Osteoblast (primary cell): ENCODE measurements at regions not wholly inside any gene's neighbourhood (a gene's known extent, or its start where the extent isn't known, plus 50 kb on each side); places are given as distances from the start of the nearest gene placed in this dataset.
A peak's percentile ranks its signal among the peaks of the same experiment; 100 is the strongest.

ENCODE experiments used
- DNase-seq: peaks from one replicate; pipeline ENCODE4 v3.0.0; 2011; ENCODE audit warnings: low spot score, mixed read lengths; ENCODE audit not compliant: insufficient read length; ENCODE audit errors: missing footprints
- H2AFZ ChIP-seq: 2 replicates; pipeline ENCODE4 v1.6.0; 2011; ENCODE audit warnings: mild to moderate bottlenecking, low read length
- H3K27ac ChIP-seq: 2 replicates; pipeline ENCODE4 v1.5.1; 2011; ENCODE audit warnings: mild to moderate bottlenecking, low read depth, low read length, moderate library complexity
- H3K27me3 ChIP-seq: 2 replicates; pipeline ENCODE4 v1.6.0; 2012; ENCODE audit warnings: mild to moderate bottlenecking, control low read depth, inconsistent platforms, low read length, moderate library complexity; ENCODE audit not compliant: insufficient read depth
- H3K36me3 ChIP-seq: 2 replicates; pipeline ENCODE4 v1.5.1; 2011; ENCODE audit warnings: mild to moderate bottlenecking, low read length, control low read depth, moderate library complexity; ENCODE audit not compliant: insufficient read depth
- H3K4me1 ChIP-seq: 2 replicates; pipeline ENCODE4 v1.5.1; 2011; ENCODE audit warnings: mild to moderate bottlenecking, low read length, control low read depth, moderate library complexity; ENCODE audit not compliant: insufficient read depth
- H3K4me2 ChIP-seq: 2 replicates; pipeline ENCODE4 v1.6.0; 2011; ENCODE audit warnings: mild to moderate bottlenecking, low read length; ENCODE audit not compliant: insufficient read depth
- H3K4me3 ChIP-seq: fragments of 200-600 bp; sonication (generic); 3 replicates; pipeline ENCODE4 v1.5.1; 2012; ENCODE audit warnings: mild to moderate bottlenecking, low read length, inconsistent platforms; ENCODE audit not compliant: insufficient read depth
- H3K79me2 ChIP-seq: 2 replicates; pipeline ENCODE4 v1.6.0; 2012; ENCODE audit warnings: mild to moderate bottlenecking, low read length, control low read depth, inconsistent platforms; ENCODE audit not compliant: insufficient read depth
- H3K9me3 ChIP-seq: 2 replicates; pipeline ENCODE4 v1.5.1; 2011; ENCODE audit warnings: low read depth, low read length, control low read depth
- H4K20me1 ChIP-seq: 2 replicates; pipeline ENCODE4 v1.6.0; 2012; ENCODE audit warnings: mild to moderate bottlenecking, low read length, control low read depth; ENCODE audit not compliant: insufficient read depth
- TF ChIP-seq, protein P1 (sequence below): IDR thresholded peaks from 2 replicates; pipeline ENCODE4 v1.5.1; 2011; ENCODE audit warnings: mild to moderate bottlenecking, low read depth, low read length, moderate library complexity; ENCODE audit errors: extremely low read depth

DNA sequence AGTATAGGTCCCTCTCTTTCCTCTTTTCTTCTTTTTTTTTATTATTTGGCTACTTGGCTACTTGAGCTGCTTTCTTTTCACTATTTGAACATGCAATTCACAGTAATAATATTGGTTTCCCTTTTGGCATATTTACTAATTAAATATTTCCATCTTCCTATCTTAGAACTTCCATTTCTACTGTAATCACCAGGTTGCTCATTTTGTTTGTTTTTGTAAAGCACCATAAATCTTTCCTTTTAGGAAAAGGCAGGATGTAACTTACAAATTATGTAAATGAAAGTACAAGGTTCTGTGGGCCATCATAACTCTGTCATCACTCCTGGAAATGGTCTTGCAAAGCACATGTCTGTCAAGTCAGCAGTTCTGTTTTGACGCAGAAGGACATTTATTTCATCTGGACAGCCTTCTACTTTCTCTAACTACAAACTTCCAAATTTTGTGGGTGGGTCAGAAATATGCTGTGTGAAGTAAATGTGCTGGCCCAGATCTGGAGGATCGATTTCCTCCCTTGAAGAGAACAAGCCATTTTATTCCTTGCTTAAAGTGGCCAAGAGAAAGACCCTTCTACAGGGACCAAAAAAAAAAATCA is 71.7 kb upstream of the TNFSF18 start:
- TF ChIP-seq, protein P1, sequence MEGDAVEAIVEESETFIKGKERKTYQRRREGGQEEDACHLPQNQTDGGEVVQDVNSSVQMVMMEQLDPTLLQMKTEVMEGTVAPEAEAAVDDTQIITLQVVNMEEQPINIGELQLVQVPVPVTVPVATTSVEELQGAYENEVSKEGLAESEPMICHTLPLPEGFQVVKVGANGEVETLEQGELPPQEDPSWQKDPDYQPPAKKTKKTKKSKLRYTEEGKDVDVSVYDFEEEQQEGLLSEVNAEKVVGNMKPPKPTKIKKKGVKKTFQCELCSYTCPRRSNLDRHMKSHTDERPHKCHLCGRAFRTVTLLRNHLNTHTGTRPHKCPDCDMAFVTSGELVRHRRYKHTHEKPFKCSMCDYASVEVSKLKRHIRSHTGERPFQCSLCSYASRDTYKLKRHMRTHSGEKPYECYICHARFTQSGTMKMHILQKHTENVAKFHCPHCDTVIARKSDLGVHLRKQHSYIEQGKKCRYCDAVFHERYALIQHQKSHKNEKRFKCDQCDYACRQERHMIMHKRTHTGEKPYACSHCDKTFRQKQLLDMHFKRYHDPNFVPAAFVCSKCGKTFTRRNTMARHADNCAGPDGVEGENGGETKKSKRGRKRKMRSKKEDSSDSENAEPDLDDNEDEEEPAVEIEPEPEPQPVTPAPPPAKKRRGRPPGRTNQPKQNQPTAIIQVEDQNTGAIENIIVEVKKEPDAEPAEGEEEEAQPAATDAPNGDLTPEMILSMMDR = no peak
- no peaks in the 10 kb centered on the region for H3K27me3 ChIP-seq
- no peaks in the 10 kb centered on the region for H3K9me3 ChIP-seq
- H3K4me2 ChIP-seq = peak overlapping the region; percentile 86
- H3K27ac ChIP-seq = peak overlapping the region; percentile 85
- H3K36me3 ChIP-seq = no peaks in the 10 kb centered on the region
- H3K4me1 ChIP-seq = peaks cover 15% of the 10 kb centered on the region
- H4K20me1 ChIP-seq = no peaks in the 10 kb centered on the region
- DNase-seq = no peak
- peak overlapping the region; percentile 47 for H3K4me3 ChIP-seq
- H3K79me2 ChIP-seq = no peaks in the 10 kb centered on the region
- peak overlapping the region; percentile 90 for H2AFZ ChIP-seq

DNA sequence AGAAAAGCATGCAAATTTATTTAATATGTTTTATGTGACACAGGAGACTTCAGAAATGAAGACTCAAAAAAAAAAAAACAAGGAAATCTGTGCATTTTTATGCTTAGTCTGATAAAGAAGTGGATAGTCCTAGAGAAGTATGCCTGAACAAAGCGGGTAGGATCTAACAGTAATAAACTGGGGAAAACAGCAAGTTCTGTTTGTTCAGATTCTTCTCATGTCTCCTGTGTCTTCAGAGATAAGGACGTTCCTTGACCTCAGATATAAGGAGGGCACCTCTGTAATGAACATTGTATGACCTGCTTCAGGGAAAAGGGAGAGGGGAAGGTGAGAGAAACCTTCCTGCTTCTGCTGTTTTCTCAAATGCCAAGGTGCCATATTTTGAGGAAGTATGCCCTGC is 67.7 kb upstream of the TNFSF18 start:
- no peak overlapping the region for H3K4me3 ChIP-seq
- H2AFZ ChIP-seq = no peak overlapping the region
- H3K36me3 ChIP-seq = no peaks in the 10 kb centered on the region
- H3K27me3 ChIP-seq = no peaks in the 10 kb centered on the region
- no peak for DNase-seq
- no peaks in the 10 kb centered on the region for H4K20me1 ChIP-seq
- H3K4me2 ChIP-seq = no peak overlapping the region
- no peak overlapping the region for H3K27ac ChIP-seq
- H3K79me2 ChIP-seq = no peaks in the 10 kb centered on the region
- H3K9me3 ChIP-seq = no peaks in the 10 kb centered on the region
- H3K4me1 ChIP-seq = peaks cover 12% of the 10 kb centered on the region
- TF ChIP-seq, protein P1 = no peak

GRCh38 chr1:173117761-173118160 is 67.0 kb upstream of the TNFSF18 start:
- Histone ChIP-seq H3K27ac (no peak overlapping the region), H3K79me2 (no peaks in the 10 kb centered on the region), H3K4me1 (peaks cover 10% of the 10 kb centered on the region), H2AFZ (no peak overlapping the region), H3K36me3 (no peaks in the 10 kb centered on the region), H4K20me1 (no peaks in the 10 kb centered on the region), H3K4me2 (no peak overlapping the region), H3K4me3 (no peak overlapping the region), H3K9me3 (no peaks in the 10 kb centered on the region), H3K27me3 (no peaks in the 10 kb centered on the region)
- no peak for DNase-seq
- TF ChIP-seq, protein P1 = no peak

- no peak overlapping the region for H3K4me2 ChIP-seq
- no peak overlapping the region for H3K27ac ChIP-seq
- no peak for DNase-seq
- H3K79me2 ChIP-seq = no peaks in the 10 kb centered on the region
- H2AFZ ChIP-seq = no peak overlapping the region
- H4K20me1 ChIP-seq = no peaks in the 10 kb centered on the region
- H3K27me3 ChIP-seq = no peaks in the 10 kb centered on the region
- TF ChIP-seq, protein P1 = no peak
- H3K4me3 ChIP-seq = no peak overlapping the region
- H3K4me1 ChIP-seq = peaks cover 6% of the 10 kb centered on the region
- no peaks in the 10 kb centered on the region for H3K36me3 ChIP-seq
- no peaks in the 10 kb centered on the region for H3K9me3 ChIP-seq
Measured at GRCh38 chr1:173117108-173117633, 66.4 kb upstream of the TNFSF18 start.
